ENCODE measurements at regions not wholly inside any gene's neighbourhood (a gene's known extent, or its start where the extent isn't known, plus 50 kb on each side); places are given as distances from the start of the nearest gene placed in this dataset.
"Not testable (repeated sequence)": the region's sequence is repeated elsewhere in the genome, so short reads cannot be mapped to it uniquely, and the experiment has no call there.

- no peak for DNase-seq
These were observed 766.2 kb downstream of the PCDH17 start for GRCh38 chr13:58397596-58398387.

GRCh38 chr13:58399263-58399662 lies 767.7 kb downstream of the PCDH17 start:
- no peak for DNase-seq

GRCh38 chr13:58406545-58406944 lies 775.0 kb downstream of the PCDH17 start:
- DNase-seq, result no peak

- no peak for DNase-seq
These were observed 798.4 kb downstream of the PCDH17 start for GRCh38 chr13:58429917-58430316.

GRCh38 chr13:58434943-58435342 lies 803.4 kb downstream of the PCDH17 start:
- no peak for DNase-seq

GRCh38 chr13:58437427-58437826 lies 805.9 kb downstream of the PCDH17 start:
- DNase-seq, result no peak

GRCh38 chr13:58446979-58447378 lies 815.4 kb downstream of the PCDH17 start:
- no peak for DNase-seq

- DNase-seq, result no peak
These were observed 820.6 kb downstream of the PCDH17 start for GRCh38 chr13:58452123-58452623.

- no peak for DNase-seq
These were observed 823.5 kb downstream of the PCDH17 start for GRCh38 chr13:58455094-58455493.

GRCh38 chr13:58461217-58461616 lies 829.7 kb downstream of the PCDH17 start:
- no peak for DNase-seq

- DNase-seq, result no peak
These were observed 832.3 kb downstream of the PCDH17 start for GRCh38 chr13:58463841-58464240.

GRCh38 chr13:58467176-58467575 lies 835.6 kb downstream of the PCDH17 start:
- DNase-seq, result no peak

GRCh38 chr13:58472483-58472882 lies 840.9 kb downstream of the PCDH17 start:
- no peak for DNase-seq

- no peak for DNase-seq
These were observed 843.0 kb downstream of the PCDH17 start for GRCh38 chr13:58474581-58474980.

- no peak for DNase-seq
These were observed 844.8 kb downstream of the PCDH17 start for GRCh38 chr13:58476206-58476918.

GRCh38 chr13:58478858-58479257 lies 847.3 kb downstream of the PCDH17 start:
- no peak for DNase-seq

- no peak for DNase-seq
These were observed 848.5 kb downstream of the PCDH17 start for GRCh38 chr13:58480061-58480460.

GRCh38 chr13:58488251-58488650 lies 856.7 kb downstream of the PCDH17 start:
- no peak for DNase-seq

- DNase-seq, result no peak
These were observed 864.1 kb downstream of the PCDH17 start for GRCh38 chr13:58495668-58496067.

- DNase-seq, result no peak
These were observed 869.4 kb downstream of the PCDH17 start for GRCh38 chr13:58500938-58501337.

GRCh38 chr13:58504202-58504700 lies 872.7 kb downstream of the PCDH17 start:
- DNase-seq, result not testable (repeated sequence)

GRCh38 chr13:58505262-58505920 lies 873.8 kb downstream of the PCDH17 start:
- not testable (repeated sequence) for DNase-seq

- no peak for DNase-seq
These were observed 896.8 kb downstream of the PCDH17 start for GRCh38 chr13:58528351-58528750.

Measured in SHP77 (cell line).